Colonic mucosa (tissue), 4 donors: ENCODE measurements at regions not wholly inside any gene's neighbourhood (a gene's known extent, or its start where the extent isn't known, plus 50 kb on each side); places are given as distances from the start of the nearest gene placed in this dataset.

Source experiments
- DNase-seq: peaks from one replicate; pipeline ENCODE4 v3.0.0-alpha.2; 2020
- H3K27ac ChIP-seq: fragments of 200-600 bp; one replicate; pipeline ENCODE4 v1.8.0; 2021
- H3K27me3 ChIP-seq: fragments of 200-600 bp; one replicate; pipeline ENCODE4 v1.8.0; 2021
- H3K36me3 ChIP-seq: fragments of 200-600 bp; one replicate; pipeline ENCODE4 v1.8.0; 2021
- H3K4me1 ChIP-seq: fragments of 200-600 bp; one replicate; pipeline ENCODE4 v1.8.0; 2021; ENCODE audit warnings: mild to moderate bottlenecking
- H3K4me3 ChIP-seq: fragments of 200-600 bp; one replicate; pipeline ENCODE4 v1.8.0; 2021
- H3K9ac ChIP-seq, 2 donors: one replicate each; pipeline ENCODE4 v1.7.0; 2013; ENCODE audit warnings: control low read depth in 2 of 2, low read depth in 2 of 2, low read length in 2 of 2
- H3K9me3 ChIP-seq: fragments of 200-600 bp; one replicate; pipeline ENCODE4 v1.8.0; 2021
- intact Hi-C: fragments of 100-400 bp; cut with DNase I; formaldehyde crosslinking; loops from one replicate; pipeline ENCODE4 v1.14.1; 2022
- TF ChIP-seq, protein P1 (sequence below): fragments of 200-600 bp; IDR thresholded peaks from one replicate; pipeline ENCODE4 v1.8.0; 2022; ENCODE audit warnings: antibody characterized with exemption, mild to moderate bottlenecking
- donor health status: healthy.
- donor health status: DM: no; HTN: no; CAD: no.
- donor health status: DM: no; HTN: no; CAD: no.

DNA sequence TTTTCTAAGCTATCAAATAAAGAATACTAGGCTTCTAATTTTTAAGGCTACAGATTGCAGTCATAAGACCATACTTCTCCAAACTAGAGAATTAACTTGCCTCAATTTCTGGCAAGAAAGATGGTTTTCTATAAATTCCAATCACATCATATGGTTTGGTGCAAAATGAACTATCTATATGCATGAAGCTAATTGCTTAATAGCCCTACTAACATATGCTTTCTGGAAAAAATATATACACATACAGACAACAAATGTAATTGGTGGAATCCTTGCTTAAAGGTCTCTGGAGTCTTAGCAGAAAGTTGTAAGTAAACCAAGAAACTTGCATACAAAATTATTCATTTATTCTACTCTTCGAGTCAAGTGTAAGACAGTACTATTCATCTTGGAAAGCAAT, 113.1 kb upstream of the NANOGP8 start:
- intact Hi-C loops: no loop called here
- Histone ChIP-seq H3K9ac (no peak overlapping the region), H3K4me3 (no peak overlapping the region), H3K27ac (no peak overlapping the region), H3K27me3 (no peaks in the 10 kb centered on the region), H3K36me3 (no peaks in the 10 kb centered on the region), H3K4me1 (no peaks in the 10 kb centered on the region), H3K9me3 (no peaks in the 10 kb centered on the region)
- DNase-seq: no peak
- TF ChIP-seq, protein P1, sequence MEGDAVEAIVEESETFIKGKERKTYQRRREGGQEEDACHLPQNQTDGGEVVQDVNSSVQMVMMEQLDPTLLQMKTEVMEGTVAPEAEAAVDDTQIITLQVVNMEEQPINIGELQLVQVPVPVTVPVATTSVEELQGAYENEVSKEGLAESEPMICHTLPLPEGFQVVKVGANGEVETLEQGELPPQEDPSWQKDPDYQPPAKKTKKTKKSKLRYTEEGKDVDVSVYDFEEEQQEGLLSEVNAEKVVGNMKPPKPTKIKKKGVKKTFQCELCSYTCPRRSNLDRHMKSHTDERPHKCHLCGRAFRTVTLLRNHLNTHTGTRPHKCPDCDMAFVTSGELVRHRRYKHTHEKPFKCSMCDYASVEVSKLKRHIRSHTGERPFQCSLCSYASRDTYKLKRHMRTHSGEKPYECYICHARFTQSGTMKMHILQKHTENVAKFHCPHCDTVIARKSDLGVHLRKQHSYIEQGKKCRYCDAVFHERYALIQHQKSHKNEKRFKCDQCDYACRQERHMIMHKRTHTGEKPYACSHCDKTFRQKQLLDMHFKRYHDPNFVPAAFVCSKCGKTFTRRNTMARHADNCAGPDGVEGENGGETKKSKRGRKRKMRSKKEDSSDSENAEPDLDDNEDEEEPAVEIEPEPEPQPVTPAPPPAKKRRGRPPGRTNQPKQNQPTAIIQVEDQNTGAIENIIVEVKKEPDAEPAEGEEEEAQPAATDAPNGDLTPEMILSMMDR: no peak

DNA sequence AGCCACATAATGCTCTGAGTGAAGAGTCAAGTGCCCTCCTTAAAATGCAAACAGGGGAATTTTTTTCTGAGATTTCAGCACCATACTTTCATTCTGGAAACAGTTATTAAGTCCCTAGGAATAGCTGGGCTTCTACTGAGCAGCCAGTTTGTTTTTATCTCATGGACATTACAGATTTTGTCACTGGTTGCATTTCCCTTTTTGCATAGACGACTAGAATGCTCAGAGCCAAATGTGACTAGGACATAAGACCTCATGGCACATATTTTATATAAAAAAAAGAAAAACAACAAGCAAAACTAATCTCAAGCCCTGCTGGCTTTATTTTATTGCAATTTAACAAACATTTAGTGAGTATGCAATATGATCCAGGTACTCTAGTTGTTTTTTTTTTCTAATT, 112.7 kb upstream of the NANOGP8 start:
- intact Hi-C loops: no loop called here

DNA sequence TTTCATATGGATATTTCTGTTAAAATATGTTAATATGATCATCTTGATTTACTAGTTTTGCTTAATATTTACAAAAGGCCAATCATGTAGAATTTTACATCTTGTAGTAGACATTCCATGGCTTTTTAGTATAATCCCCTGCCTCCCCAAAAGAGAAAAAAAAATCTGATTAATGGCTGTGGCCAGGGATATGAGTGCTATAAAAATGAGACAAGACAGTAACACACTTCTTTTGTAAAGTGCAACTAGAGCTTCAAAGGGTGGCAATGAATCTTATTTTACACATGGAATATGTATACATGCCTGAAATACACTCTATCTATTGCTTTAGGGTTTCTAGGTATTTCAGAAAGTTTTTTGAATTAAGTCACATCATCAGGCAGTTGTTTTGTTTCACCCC, 112.2 kb upstream of the NANOGP8 start:
- H3K27ac ChIP-seq: no peak overlapping the region
- intact Hi-C loops: no loop called here
- DNase-seq: no peak
- TF ChIP-seq, protein P1: no peak
- no peaks in the 10 kb centered on the region for H3K36me3 ChIP-seq
- H3K9me3 ChIP-seq: no peaks in the 10 kb centered on the region
- no peaks in the 10 kb centered on the region for H3K4me1 ChIP-seq
- no peak overlapping the region for H3K4me3 ChIP-seq
- H3K27me3 ChIP-seq: no peaks in the 10 kb centered on the region
- no peak overlapping the region for H3K9ac ChIP-seq

More for the DNA sequence above, 112.7 kb upstream of the NANOGP8 start:
- no peak overlapping the region for H3K4me3 ChIP-seq
- no peak overlapping the region for H3K9ac ChIP-seq
- no peak for DNase-seq
- no peaks in the 10 kb centered on the region for H3K9me3 ChIP-seq
- TF ChIP-seq, protein P1: no peak
- no peak overlapping the region for H3K27ac ChIP-seq
- H3K27me3 ChIP-seq: no peaks in the 10 kb centered on the region
- H3K36me3 ChIP-seq: no peaks in the 10 kb centered on the region
- no peaks in the 10 kb centered on the region for H3K4me1 ChIP-seq

DNA sequence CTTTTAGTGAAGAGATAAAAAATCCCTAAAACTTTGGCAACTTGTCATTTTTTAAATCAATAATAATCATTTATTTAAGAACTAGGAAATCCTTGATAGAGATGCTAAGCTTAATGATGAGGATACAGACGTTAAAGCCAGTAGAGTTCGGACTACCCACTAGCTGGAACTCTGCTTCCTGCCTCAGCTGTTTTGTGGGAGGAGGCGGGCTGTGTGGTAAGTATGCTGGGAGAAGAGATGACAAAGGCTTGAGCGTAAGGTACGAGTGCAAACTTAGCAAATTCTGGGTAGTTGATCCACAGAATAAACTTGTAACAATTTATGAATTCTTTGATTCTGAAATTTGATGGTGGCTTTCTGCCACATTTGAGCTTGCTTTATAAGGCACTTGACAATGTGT, 111.2 kb upstream of the NANOGP8 start:
- intact Hi-C loops: no loop called here
- Histone ChIP-seq H3K4me3 (no peak overlapping the region), H3K27ac (no peak overlapping the region), H3K27me3 (no peaks in the 10 kb centered on the region), H3K4me1 (no peaks in the 10 kb centered on the region), H3K9ac (no peak overlapping the region), H3K36me3 (no peaks in the 10 kb centered on the region), H3K9me3 (peaks cover 3% of the 10 kb centered on the region)
- no peak for DNase-seq
- TF ChIP-seq, protein P1: no peak

DNA sequence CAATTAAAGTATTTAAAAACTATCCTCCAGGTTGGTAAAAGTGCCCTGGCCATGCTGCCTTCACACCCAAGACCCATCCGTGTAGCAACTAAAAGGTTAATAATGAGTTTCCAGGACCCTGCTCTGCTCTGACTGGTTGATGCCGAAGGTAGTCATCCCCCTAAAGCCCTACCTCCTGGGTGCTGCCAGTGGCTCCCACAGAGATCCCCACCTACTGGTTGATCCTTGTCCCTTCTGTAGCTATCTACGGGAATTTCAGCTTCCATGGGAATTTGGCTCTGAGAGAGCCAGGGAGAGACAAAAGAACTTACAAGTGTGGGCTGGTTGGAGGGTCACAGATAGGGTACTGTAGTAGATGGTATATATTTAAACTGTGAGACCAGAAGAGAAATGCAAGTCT, 110.6 kb upstream of the NANOGP8 start:
- TF ChIP-seq, protein P1: no peak
- intact Hi-C loops: no loop called here

DNA sequence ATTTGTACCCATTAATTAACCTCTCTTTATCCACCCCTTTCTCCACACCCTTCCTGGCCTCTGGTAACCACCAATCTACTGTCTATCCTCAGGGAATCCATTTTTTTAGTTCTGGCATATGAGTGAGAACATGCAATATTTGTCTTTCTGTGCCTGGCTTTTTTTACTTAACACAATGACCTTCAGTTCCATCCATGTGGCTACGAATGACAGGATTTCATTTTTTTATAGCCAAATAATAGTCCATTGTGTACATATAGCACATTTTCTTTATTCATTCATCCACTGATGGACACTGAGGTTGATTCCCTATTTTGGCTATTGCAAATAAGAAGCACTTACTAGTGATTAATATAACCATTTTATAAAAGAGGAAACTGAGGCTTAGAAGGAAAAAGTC, 109.9 kb upstream of the NANOGP8 start:
- intact Hi-C loops: no loop called here
- H3K4me3 ChIP-seq: no peak overlapping the region

More for the DNA sequence above, 110.6 kb upstream of the NANOGP8 start:
- Histone ChIP-seq H3K9me3 (peaks cover 3% of the 10 kb centered on the region), H3K4me1 (no peaks in the 10 kb centered on the region), H3K9ac (no peak overlapping the region), H3K4me3 (no peak overlapping the region), H3K27ac (no peak overlapping the region), H3K27me3 (no peaks in the 10 kb centered on the region), H3K36me3 (no peaks in the 10 kb centered on the region)
- no peak for DNase-seq

More for the DNA sequence above, 109.9 kb upstream of the NANOGP8 start:
- Histone ChIP-seq H3K9me3 (peaks cover 3% of the 10 kb centered on the region), H3K27me3 (no peaks in the 10 kb centered on the region), H3K27ac (no peak overlapping the region), H3K4me1 (no peaks in the 10 kb centered on the region), H3K9ac (no peak overlapping the region), H3K36me3 (no peaks in the 10 kb centered on the region)
- no peak for DNase-seq
- TF ChIP-seq, protein P1: no peak
